Caco-2 (cell line): ENCODE measurements at regions not wholly inside any gene's neighbourhood (a gene's known extent, or its start where the extent isn't known, plus 50 kb on each side); places are given as distances from the start of the nearest gene placed in this dataset.

Source experiments
- BruUV-seq: library from RNA; stranded (reverse); fragments of 400-500 nt; replicated peaks from 2 replicates; lab custom pipeline; 2021; lab: Mats Ljungman, UMichigan
- CTCF ChIA-PET: fragments of 300-600 bp; sonication (Branson Sonifier 250); formaldehyde crosslinking; loops from one replicate; lab custom pipeline; 2022; ENCODE audit warnings: antibody characterized with exemption; lab: Charles Lee
- POLR2A ChIA-PET: fragments of 300-600 bp; sonication (Branson Sonifier 250); formaldehyde crosslinking; loops from one replicate; lab custom pipeline; 2022; ENCODE audit warnings: antibody characterized with exemption; lab: Charles Lee
- DNase-seq, 2 experiments: peaks; one replicate each; pipeline versions ENCODE4 v3.0.0 to v3.0.0-alpha.2; 2020 to 2022
- H3K27me3 ChIP-seq: replicated peaks from 2 replicates; pipeline ENCODE4 v1.6.0; 2011; ENCODE audit warnings: low read length; ENCODE audit not compliant: control insufficient read depth, insufficient read depth
- H3K36me3 ChIP-seq: 2 replicates; pipeline ENCODE4 v1.5.1; 2011; ENCODE audit warnings: low read length; ENCODE audit not compliant: control insufficient read depth, insufficient read depth
- H3K4me1 ChIP-seq: fragments of 250-450 bp; sonication (Bioruptor Pico); 2 replicates; pipeline ENCODE4 v1.5.1; 2020; ENCODE audit warnings: mild to moderate bottlenecking
- H3K4me3 ChIP-seq: 2 replicates; pipeline ENCODE4 v1.5.1; 2011; ENCODE audit warnings: low read depth, mild to moderate bottlenecking, control low read depth, low read length
- H3K9me3 ChIP-seq: fragments of 250-450 bp; sonication (Bioruptor Pico); 2 replicates; pipeline ENCODE4 v1.5.1; 2020; ENCODE audit warnings: mild to moderate bottlenecking, moderate library complexity
- H3K27ac Mint-ChIP-seq: one replicate; pipeline ENCODE4 v1.8.0; 2022; ENCODE audit warnings: mixed read lengths; ENCODE audit not compliant: unreplicated experiment
- H3K27me3 Mint-ChIP-seq: one replicate; pipeline ENCODE4 v1.8.0; 2022; ENCODE audit warnings: mixed read lengths; ENCODE audit not compliant: insufficient read depth, unreplicated experiment
- H3K36me3 Mint-ChIP-seq: one replicate; pipeline ENCODE4 v1.8.0; 2022; ENCODE audit warnings: mild to moderate bottlenecking, mixed read lengths; ENCODE audit not compliant: insufficient read depth, unreplicated experiment
- H3K4me1 Mint-ChIP-seq: one replicate; pipeline ENCODE4 v1.8.0; 2022; ENCODE audit warnings: low read depth, mixed read lengths; ENCODE audit not compliant: unreplicated experiment
- H3K4me3 Mint-ChIP-seq: one replicate; pipeline ENCODE4 v1.8.0; 2022; ENCODE audit warnings: mild to moderate bottlenecking, moderate library complexity, mixed read lengths; ENCODE audit not compliant: unreplicated experiment
- H3K9me3 Mint-ChIP-seq: one replicate; pipeline ENCODE4 v1.8.0; 2022; ENCODE audit warnings: mixed read lengths; ENCODE audit not compliant: unreplicated experiment
- intact Hi-C: fragments of 100-400 bp; cut with micrococcal nuclease; formaldehyde crosslinking; loops from one replicate; pipeline ENCODE4 v1.10.0; 2022; ENCODE audit not compliant: unreplicated experiment
- TF ChIP-seq, protein P1 (sequence below), 2 experiments: fragments of 200-600 bp in 1 of 2; IDR thresholded peaks; 1 replicate in 1 of 2; 2 replicates in 1 of 2; pipeline versions ENCODE4 v1.5.1 to v1.8.0; 2011 to 2022; ENCODE audit warnings: antibody characterized with exemption in 1 of 2, control low read depth in 1 of 2, inconsistent platforms in 1 of 2, low read depth in 1 of 2, low read length in 1 of 2, mild to moderate bottlenecking in 1 of 2, moderate library complexity in 1 of 2; ENCODE audit not compliant: insufficient read depth in 1 of 2, severe bottlenecking in 1 of 2, unreplicated experiment in 1 of 2

DNA sequence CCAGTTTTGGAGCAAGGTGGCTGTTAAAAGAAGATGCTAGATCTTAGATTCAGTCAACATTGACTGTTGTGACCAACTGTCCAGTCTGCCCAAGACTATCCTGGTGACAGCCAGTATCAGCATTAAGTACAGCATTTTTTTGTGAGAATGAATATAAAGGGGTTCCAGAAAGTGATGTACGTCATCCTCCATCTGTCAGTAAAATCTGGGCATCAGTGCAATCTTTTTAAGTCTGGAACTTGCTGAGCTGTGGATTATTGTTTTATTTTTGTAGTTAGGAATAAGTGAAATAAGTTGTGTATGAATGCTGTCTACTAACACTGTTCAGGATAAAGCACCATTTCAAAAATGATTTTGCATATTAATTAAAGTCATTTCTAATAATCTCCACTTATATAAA is 1020.0 kb upstream of the GHITM start:
- DNase-seq = no peak
- intact Hi-C loops = no loop called here
- ChIA-PET CTCF (no interaction called here), POLR2A (no interaction called here)
- H3K9me3 Mint-ChIP-seq = no peaks in the 10 kb centered on the region
- TF ChIP-seq, protein P1, sequence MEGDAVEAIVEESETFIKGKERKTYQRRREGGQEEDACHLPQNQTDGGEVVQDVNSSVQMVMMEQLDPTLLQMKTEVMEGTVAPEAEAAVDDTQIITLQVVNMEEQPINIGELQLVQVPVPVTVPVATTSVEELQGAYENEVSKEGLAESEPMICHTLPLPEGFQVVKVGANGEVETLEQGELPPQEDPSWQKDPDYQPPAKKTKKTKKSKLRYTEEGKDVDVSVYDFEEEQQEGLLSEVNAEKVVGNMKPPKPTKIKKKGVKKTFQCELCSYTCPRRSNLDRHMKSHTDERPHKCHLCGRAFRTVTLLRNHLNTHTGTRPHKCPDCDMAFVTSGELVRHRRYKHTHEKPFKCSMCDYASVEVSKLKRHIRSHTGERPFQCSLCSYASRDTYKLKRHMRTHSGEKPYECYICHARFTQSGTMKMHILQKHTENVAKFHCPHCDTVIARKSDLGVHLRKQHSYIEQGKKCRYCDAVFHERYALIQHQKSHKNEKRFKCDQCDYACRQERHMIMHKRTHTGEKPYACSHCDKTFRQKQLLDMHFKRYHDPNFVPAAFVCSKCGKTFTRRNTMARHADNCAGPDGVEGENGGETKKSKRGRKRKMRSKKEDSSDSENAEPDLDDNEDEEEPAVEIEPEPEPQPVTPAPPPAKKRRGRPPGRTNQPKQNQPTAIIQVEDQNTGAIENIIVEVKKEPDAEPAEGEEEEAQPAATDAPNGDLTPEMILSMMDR (IDR thresholded peaks at IDR 0.05; ENCODE audit: insufficient read depth in 1 of 2, low read depth in 1 of 2, low read length in 1 of 2, severe bottlenecking in 1 of 2, unreplicated experiment in 1 of 2) = no peak
- Histone ChIP-seq H3K4me1 (no peaks in the 10 kb centered on the region), H3K36me3 (no peaks in the 10 kb centered on the region), H3K27me3 (no peaks in the 10 kb centered on the region), H3K9me3 (no peaks in the 10 kb centered on the region), H3K4me3 (no peak overlapping the region)
- no TSS peak for BruUV-seq
- H3K27me3 Mint-ChIP-seq = peaks cover 4% of the 10 kb centered on the region
- H3K27ac Mint-ChIP-seq = no peak overlapping the region
- H3K36me3 Mint-ChIP-seq = no peaks in the 10 kb centered on the region
- H3K4me3 Mint-ChIP-seq = no peak overlapping the region
- H3K4me1 Mint-ChIP-seq = no peaks in the 10 kb centered on the region

DNA sequence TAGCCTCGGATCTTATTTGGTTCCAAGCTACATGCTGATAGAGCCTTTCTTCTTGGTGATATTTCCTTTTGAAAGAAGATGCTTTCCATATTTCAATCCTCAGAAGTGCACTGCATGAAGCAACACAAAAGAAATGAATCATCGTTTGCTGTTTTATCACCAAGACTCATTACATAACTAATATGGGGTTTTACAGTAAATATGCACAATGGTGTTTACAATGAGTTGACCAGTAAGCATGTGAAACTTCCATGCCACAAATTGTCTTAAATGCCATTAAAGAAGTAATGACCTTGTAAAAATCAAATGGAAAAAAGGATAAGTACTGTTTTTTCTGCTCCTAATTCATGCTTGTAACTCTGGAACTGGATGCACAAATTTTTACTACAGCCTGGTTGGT is 1017.0 kb upstream of the GHITM start:
- no peaks in the 10 kb centered on the region for H3K36me3 Mint-ChIP-seq
- ChIA-PET CTCF (no interaction called here), POLR2A (no interaction called here)
- H3K4me1 Mint-ChIP-seq = no peaks in the 10 kb centered on the region
- peaks cover 8% of the 10 kb centered on the region for H3K9me3 Mint-ChIP-seq
- no TSS peak for BruUV-seq
- Histone ChIP-seq H3K4me3 (no peak overlapping the region), H3K4me1 (no peaks in the 10 kb centered on the region), H3K27me3 (no peaks in the 10 kb centered on the region), H3K36me3 (no peaks in the 10 kb centered on the region), H3K9me3 (no peaks in the 10 kb centered on the region)
- H3K27me3 Mint-ChIP-seq = peaks cover 4% of the 10 kb centered on the region
- TF ChIP-seq, protein P1 (IDR thresholded peaks at IDR 0.05; ENCODE audit: insufficient read depth in 1 of 2, low read depth in 1 of 2, low read length in 1 of 2, severe bottlenecking in 1 of 2, unreplicated experiment in 1 of 2) = no peak
- H3K27ac Mint-ChIP-seq = no peak overlapping the region
- H3K4me3 Mint-ChIP-seq = no peak overlapping the region
- no peak for DNase-seq
- intact Hi-C loops = no loop called here

DNA sequence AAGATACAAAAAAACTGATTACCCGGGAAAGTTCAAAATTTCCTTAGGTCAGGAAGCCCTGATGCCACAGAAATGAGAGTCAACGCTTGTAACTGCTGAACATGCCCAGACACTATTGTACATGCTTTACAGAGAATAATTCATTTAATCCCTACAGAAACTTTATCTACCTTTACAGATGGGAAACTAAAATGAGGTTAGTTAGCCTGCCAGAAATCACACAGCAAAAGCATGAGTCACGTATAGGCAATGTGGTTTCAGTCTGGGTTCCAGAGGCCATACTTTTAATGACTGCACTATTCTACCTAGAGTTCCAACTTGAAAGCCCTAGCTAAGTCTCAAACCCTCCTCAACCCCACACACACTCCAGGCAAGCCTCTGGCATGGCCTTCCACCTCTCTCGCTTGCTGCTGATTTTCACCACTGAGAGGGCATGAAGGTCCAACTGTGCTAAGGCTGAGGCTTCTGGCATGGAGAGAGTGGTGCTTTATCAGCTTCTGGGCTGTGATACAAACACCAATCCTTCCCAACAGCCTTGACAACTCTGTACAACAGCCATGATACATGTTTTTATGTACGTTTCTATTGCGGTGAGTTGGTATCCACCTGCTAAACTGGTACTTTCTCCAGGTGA is 1011.2 kb upstream of the GHITM start:
- no peaks in the 10 kb centered on the region for H3K9me3 ChIP-seq
- TF ChIP-seq, protein P1 (IDR thresholded peaks at IDR 0.05; ENCODE audit: insufficient read depth in 1 of 2, low read depth in 1 of 2, low read length in 1 of 2, severe bottlenecking in 1 of 2, unreplicated experiment in 1 of 2) = no peak
- ChIA-PET CTCF (no interaction called here), POLR2A (no interaction called here)
- no peaks in the 10 kb centered on the region for H3K4me1 ChIP-seq
- no peaks in the 10 kb centered on the region for H3K27me3 ChIP-seq
- DNase-seq = no peak
- Mint-ChIP-seq H3K4me3 (no peak overlapping the region), H3K9me3 (peaks cover 8% of the 10 kb centered on the region), H3K27ac (no peak overlapping the region), H3K4me1 (no peaks in the 10 kb centered on the region), H3K27me3 (peaks cover 4% of the 10 kb centered on the region), H3K36me3 (no peaks in the 10 kb centered on the region)
- BruUV-seq = no TSS peak
- no peak overlapping the region for H3K4me3 ChIP-seq
- intact Hi-C loops = no loop called here
- H3K36me3 ChIP-seq = no peaks in the 10 kb centered on the region
